Fibroblast of villous mesenchyme (primary cell): ENCODE measurements at regions not wholly inside any gene's neighbourhood (a gene's known extent, or its start where the extent isn't known, plus 50 kb on each side); places are given as distances from the start of the nearest gene placed in this dataset.

Source experiments
- DNase-seq: peaks from one replicate; pipeline ENCODE4 v3.0.0-alpha.2; 2010; ENCODE audit warnings: low read depth
- H3K4me3 ChIP-seq: 2 replicates; pipeline ENCODE4 v1.5.1; 2011; ENCODE audit warnings: low read depth, mild to moderate bottlenecking, low read length
- CTCF ChIP-seq: IDR thresholded peaks from 2 replicates; pipeline ENCODE4 v1.5.1; 2012; ENCODE audit warnings: low read depth, mild to moderate bottlenecking, low read length; ENCODE audit not compliant: insufficient read depth

DNA sequence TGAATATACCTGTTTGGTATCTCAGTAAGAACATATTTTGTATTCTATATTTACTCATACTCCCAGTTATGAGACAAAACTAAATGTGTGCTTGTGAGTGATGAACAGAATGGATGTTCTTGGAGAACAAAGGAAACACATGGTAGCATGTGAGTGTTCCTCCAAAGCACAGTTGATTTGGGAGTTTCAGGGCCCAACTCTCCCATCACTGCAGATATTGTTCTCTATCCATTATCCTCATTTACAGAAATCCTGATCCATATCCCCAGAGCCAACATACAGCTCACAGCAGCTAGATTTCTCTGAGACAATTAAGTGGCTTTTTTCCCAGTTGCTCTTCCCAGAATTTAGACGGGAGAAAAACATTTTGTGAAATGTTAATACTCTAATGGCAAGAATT, 75.6 kb upstream of the MAPRE2 start:
- no peak for DNase-seq
- TF ChIP-seq CTCF: no peak
- no peak overlapping the region for H3K4me3 ChIP-seq

- H3K4me3 ChIP-seq: no peak overlapping the region
- TF ChIP-seq CTCF: no peak
- peak; percentile 66 for DNase-seq
Measured at GRCh38 chr18:34970106-34970505, 71.1 kb upstream of the MAPRE2 start.

DNA sequence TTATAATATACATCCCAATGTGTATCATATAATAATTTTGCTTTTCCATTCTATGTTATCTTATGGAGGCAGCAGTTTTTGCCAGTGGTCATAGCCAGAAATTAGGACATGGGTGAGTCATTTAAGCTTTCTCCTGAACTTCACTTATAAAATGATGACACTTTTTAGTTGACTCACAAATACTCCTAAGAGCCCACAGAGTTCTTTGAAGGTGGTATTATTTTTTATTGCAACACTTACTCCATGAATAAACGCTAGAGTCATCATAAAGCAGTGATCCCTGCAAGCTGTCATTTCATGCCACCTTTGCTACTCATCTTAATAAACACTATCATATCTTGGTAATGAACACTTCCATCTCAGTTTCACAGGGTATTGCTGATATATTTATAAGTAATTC, 69.9 kb upstream of the MAPRE2 start:
- no peak for TF ChIP-seq CTCF

DNA sequence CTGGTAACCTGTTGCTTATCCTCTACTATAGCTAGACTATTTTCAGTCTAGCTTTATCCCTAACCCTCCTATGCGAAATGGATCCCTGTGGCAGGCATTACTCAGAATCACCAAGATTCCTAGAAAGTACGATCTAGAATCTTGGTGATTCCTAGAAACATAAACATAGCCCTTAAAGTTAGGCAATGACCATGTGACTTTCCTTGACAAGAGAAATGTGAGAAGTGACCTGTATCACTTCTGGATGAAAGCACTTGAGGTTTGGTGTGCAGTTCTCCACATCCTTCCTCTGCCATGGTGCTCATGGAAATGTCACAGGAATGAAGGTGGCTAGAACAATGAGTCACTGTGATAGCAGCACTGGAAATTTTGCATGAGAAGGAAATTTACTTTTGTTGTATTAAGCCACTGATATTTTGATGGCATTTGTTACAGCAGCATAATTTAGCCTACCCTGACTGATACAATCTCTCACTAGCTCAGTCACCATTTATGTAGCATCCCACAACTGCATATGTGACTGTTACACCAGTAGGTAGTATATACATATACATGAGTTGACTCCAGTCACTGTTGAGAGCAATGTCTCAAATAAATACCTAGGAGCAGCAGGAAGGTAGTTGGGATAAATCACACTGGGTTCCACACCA, 68.3 kb upstream of the MAPRE2 start:
- no peak overlapping the region for H3K4me3 ChIP-seq
- no peak for DNase-seq
- no peak for TF ChIP-seq CTCF

More for the DNA sequence above, 69.9 kb upstream of the MAPRE2 start:
- H3K4me3 ChIP-seq: no peak overlapping the region
- DNase-seq: peak; percentile 67

- no peak for DNase-seq
- no peak for TF ChIP-seq CTCF
- no peak overlapping the region for H3K4me3 ChIP-seq
Measured at GRCh38 chr18:34976123-34976522, 65.1 kb upstream of the MAPRE2 start.

DNA sequence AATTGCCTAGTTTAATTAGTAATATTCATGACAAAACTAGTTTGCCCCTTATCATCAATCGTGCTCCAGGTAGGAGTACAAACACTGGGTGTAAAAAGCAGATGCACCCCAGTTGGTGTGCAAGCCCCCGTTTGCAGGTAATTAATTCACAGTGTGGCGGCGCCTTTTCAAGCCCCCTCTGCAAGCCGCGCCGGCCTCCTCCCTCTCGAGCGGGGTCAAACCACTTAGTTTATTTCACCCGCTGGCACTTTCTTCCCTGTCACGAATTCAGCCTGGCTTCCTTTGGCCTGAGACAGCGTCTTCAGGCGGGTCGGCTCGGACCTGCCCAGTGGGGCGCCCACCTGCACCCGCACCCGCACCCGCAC, 64.7 kb upstream of the MAPRE2 start:
- TF ChIP-seq CTCF: no peak
- no peak for DNase-seq
- H3K4me3 ChIP-seq: peak overlapping the region; percentile 90
